ENCODE measurements at regions not wholly inside any gene's neighbourhood (a gene's known extent, or its start where the extent isn't known, plus 50 kb on each side); places are given as distances from the start of the nearest gene placed in this dataset.

- DNase-seq (ENCODE audit: low read depth in 2 of 2): no peak
Measured at GRCh38 chr3:176723758-176724393, 473.4 kb downstream of the TBL1XR1 start.

GRCh38 chr3:176714034-176714433 lies 483.2 kb downstream of the TBL1XR1 start:
- no peak for DNase-seq (ENCODE audit: low read depth in 2 of 2)

- DNase-seq (ENCODE audit: low read depth in 2 of 2): no peak
Measured at GRCh38 chr3:176712191-176712590, 485.1 kb downstream of the TBL1XR1 start.

- DNase-seq (ENCODE audit: low read depth in 2 of 2): no peak
Measured at GRCh38 chr3:176699288-176699687, 498.0 kb downstream of the TBL1XR1 start.

- no peak for DNase-seq (ENCODE audit: low read depth in 2 of 2)
Measured at GRCh38 chr3:176697284-176697889, 499.9 kb downstream of the TBL1XR1 start.

- no peak for DNase-seq (ENCODE audit: low read depth in 2 of 2)
Measured at GRCh38 chr3:176696816-176697215, 500.5 kb downstream of the TBL1XR1 start.

- no peak for DNase-seq (ENCODE audit: low read depth in 2 of 2)
Measured at GRCh38 chr3:176692966-176693785, 504.1 kb downstream of the TBL1XR1 start.

GRCh38 chr3:176692199-176692965 lies 504.9 kb downstream of the TBL1XR1 start:
- no peak for DNase-seq (ENCODE audit: low read depth in 2 of 2)

- no peak for DNase-seq (ENCODE audit: low read depth in 2 of 2)
Measured at GRCh38 chr3:176690083-176690869, 507.0 kb downstream of the TBL1XR1 start.

- no peak for DNase-seq (ENCODE audit: low read depth in 2 of 2)
Measured at GRCh38 chr3:176687754-176688153, 509.5 kb downstream of the TBL1XR1 start.

- no peak for DNase-seq (ENCODE audit: low read depth in 2 of 2)
Measured at GRCh38 chr3:176683382-176683781, 513.9 kb downstream of the TBL1XR1 start.

GRCh38 chr3:176663837-176664831 lies 533.1 kb downstream of the TBL1XR1 start:
- DNase-seq (ENCODE audit: low read depth in 2 of 2): no peak

- DNase-seq (ENCODE audit: low read depth in 2 of 2): no peak
Measured at GRCh38 chr3:176663387-176663786, 533.9 kb downstream of the TBL1XR1 start.

- no peak for DNase-seq (ENCODE audit: low read depth in 2 of 2)
Measured at GRCh38 chr3:176661432-176661964, 535.8 kb downstream of the TBL1XR1 start.

GRCh38 chr3:176655404-176656094 lies 541.7 kb downstream of the TBL1XR1 start:
- no peak for DNase-seq (ENCODE audit: low read depth in 2 of 2)

GRCh38 chr3:176651622-176652021 lies 545.7 kb downstream of the TBL1XR1 start:
- no peak for DNase-seq (ENCODE audit: low read depth in 2 of 2)

- DNase-seq (ENCODE audit: low read depth in 2 of 2): no peak
Measured at GRCh38 chr3:176650478-176650877, 546.8 kb downstream of the TBL1XR1 start.

GRCh38 chr3:176647987-176648386 lies 549.3 kb downstream of the TBL1XR1 start:
- DNase-seq (ENCODE audit: low read depth in 2 of 2): no peak

- no peak for DNase-seq (ENCODE audit: low read depth in 2 of 2)
Measured at GRCh38 chr3:176633511-176633910, 563.8 kb downstream of the TBL1XR1 start.
